ENCODE measurements at regions not wholly inside any gene's neighbourhood (a gene's known extent, or its start where the extent isn't known, plus 50 kb on each side); places are given as distances from the start of the nearest gene placed in this dataset.

GRCh38 chr7:149642589-149642988, 130.8 kb downstream of the ZNF467 start:
- H4K20me1 ChIP-seq (ENCODE audit: insufficient read depth) = no peaks in the 10 kb centered on the region
- no peaks in the 10 kb centered on the region for H3K36me3 ChIP-seq (ENCODE audit: insufficient read depth)
- H3K27me3 ChIP-seq (ENCODE audit: insufficient read depth, low read depth) = no peaks in the 10 kb centered on the region
- no peaks in the 10 kb centered on the region for H3K4me1 ChIP-seq (ENCODE audit: low read depth, poor library complexity, severe bottlenecking)
- H2AFZ ChIP-seq (ENCODE audit: low read depth) = no peak overlapping the region
- H3K79me2 ChIP-seq (ENCODE audit: insufficient read depth, low read depth) = no peaks in the 10 kb centered on the region
- no peak overlapping the region for H3K27ac ChIP-seq
- H3K4me3 ChIP-seq (IDR thresholded peaks at IDR 0.05; ENCODE audit: insufficient read depth, low read depth, low read length) = no peak overlapping the region
- no peak for TF ChIP-seq CTCF (conservative IDR thresholded peaks at IDR 0.05; ENCODE audit: low read depth, low read length)
- H3K4me2 ChIP-seq = no peak overlapping the region
- H3K9ac ChIP-seq = no peak overlapping the region

DNA sequence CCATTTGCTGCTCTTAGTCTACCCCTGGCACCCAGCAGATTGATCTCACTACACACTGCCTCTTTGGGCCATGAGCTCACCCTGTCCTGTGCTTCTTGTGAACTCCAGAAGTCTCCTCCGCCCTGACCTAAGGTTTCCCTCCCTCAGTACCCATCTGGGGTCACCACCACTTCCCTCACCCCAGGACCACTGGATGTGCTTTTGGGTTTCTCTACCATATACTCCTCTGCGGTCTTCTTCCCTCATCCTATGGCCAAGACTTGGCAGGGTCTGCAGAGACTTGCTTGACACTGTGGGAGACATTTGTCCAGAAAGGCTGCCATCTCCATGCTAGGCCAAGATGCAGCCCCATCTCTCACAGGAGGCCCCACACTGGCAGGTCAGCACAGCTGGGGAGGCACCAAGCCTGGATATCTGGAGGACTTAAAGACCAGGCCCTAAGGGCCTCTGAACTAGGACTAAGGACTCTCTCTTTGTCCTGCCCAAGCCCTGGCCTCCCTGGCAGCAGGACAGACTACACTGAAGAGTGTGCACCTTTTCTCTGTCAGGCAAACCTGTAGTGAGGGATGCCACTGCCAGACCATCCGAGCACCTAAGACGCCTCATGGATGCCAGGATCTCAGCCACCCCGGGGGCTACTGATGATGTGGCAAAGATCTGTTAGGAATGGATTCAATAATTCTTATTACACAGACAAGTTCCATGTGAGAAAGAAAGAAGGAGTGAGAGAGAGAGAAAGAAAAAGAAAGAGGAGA, 134.6 kb downstream of the ZNF467 start:
- no peaks in the 10 kb centered on the region for H3K79me2 ChIP-seq (ENCODE audit: insufficient read depth, low read depth)
- no peaks in the 10 kb centered on the region for H3K27me3 ChIP-seq (ENCODE audit: insufficient read depth, low read depth)
- no peak overlapping the region for H3K9ac ChIP-seq
- TF ChIP-seq CTCF (conservative IDR thresholded peaks at IDR 0.05; ENCODE audit: low read depth, low read length) = no peak
- H2AFZ ChIP-seq (ENCODE audit: low read depth) = no peak overlapping the region
- no peak overlapping the region for H3K4me3 ChIP-seq (IDR thresholded peaks at IDR 0.05; ENCODE audit: insufficient read depth, low read depth, low read length)
- H3K27ac ChIP-seq = no peak overlapping the region
- no peaks in the 10 kb centered on the region for H3K4me1 ChIP-seq (ENCODE audit: low read depth, poor library complexity, severe bottlenecking)
- H3K36me3 ChIP-seq (ENCODE audit: insufficient read depth) = no peaks in the 10 kb centered on the region
- no peaks in the 10 kb centered on the region for H4K20me1 ChIP-seq (ENCODE audit: insufficient read depth)
- no peak overlapping the region for H3K4me2 ChIP-seq

GRCh38 chr7:149637911-149638565, 135.3 kb downstream of the ZNF467 start:
- Histone ChIP-seq H3K4me1 (ENCODE audit: low read depth, poor library complexity, severe bottlenecking) (no peaks in the 10 kb centered on the region), H3K4me3 (IDR thresholded peaks at IDR 0.05; ENCODE audit: insufficient read depth, low read depth, low read length) (no peak overlapping the region), H2AFZ (ENCODE audit: low read depth) (no peak overlapping the region), H3K4me2 (no peak overlapping the region), H4K20me1 (ENCODE audit: insufficient read depth) (no peaks in the 10 kb centered on the region), H3K9ac (no peak overlapping the region), H3K27me3 (ENCODE audit: insufficient read depth, low read depth) (no peaks in the 10 kb centered on the region), H3K36me3 (ENCODE audit: insufficient read depth) (no peaks in the 10 kb centered on the region), H3K79me2 (ENCODE audit: insufficient read depth, low read depth) (no peaks in the 10 kb centered on the region), H3K27ac (no peak overlapping the region)
- no peak for TF ChIP-seq CTCF (conservative IDR thresholded peaks at IDR 0.05; ENCODE audit: low read depth, low read length)

DNA sequence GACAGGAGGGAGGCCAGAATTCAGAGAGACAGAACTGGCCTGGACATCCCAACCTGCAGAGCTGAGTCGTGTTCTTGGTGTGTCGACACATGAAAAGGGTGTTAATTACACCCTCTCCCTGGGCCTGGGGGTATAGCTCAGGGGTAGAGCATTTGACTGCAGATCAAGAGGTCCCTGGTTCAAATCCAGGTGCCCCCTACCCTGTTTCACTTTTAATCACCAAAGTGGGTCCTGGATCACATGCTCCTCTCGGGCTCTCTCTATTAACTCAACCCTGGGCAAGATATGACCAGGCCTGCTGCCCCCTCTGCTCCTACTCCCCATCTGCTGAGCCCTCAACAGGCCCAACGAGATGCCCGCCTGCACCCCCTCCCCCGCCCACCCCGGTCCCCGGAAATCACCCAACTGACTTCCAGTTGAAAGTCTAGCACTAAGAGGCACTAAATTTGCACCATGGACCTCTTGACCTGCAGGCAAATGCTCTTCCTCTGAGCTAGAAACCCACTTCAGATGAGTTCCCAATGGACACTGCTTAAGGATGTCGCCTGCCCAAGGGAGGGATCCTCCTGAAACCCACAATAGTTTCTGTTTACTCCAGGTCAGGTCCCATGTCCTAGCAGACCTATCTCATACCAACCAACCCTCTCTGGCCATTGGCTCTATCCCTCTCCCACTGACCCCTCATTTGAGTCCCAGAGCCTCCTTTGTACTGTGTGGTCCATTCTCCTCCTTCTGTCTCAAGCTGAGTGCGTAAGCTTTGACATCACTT, 137.6 kb downstream of the ZNF467 start:
- Histone ChIP-seq H3K4me2 (no peak overlapping the region), H3K27me3 (ENCODE audit: insufficient read depth, low read depth) (no peaks in the 10 kb centered on the region), H3K4me3 (IDR thresholded peaks at IDR 0.05; ENCODE audit: insufficient read depth, low read depth, low read length) (no peak overlapping the region), H3K27ac (no peak overlapping the region), H4K20me1 (ENCODE audit: insufficient read depth) (no peaks in the 10 kb centered on the region), H2AFZ (ENCODE audit: low read depth) (no peak overlapping the region), H3K79me2 (ENCODE audit: insufficient read depth, low read depth) (no peaks in the 10 kb centered on the region), H3K9ac (no peak overlapping the region), H3K36me3 (ENCODE audit: insufficient read depth) (no peaks in the 10 kb centered on the region), H3K4me1 (ENCODE audit: low read depth, poor library complexity, severe bottlenecking) (no peaks in the 10 kb centered on the region)
- TF ChIP-seq CTCF (conservative IDR thresholded peaks at IDR 0.05; ENCODE audit: low read depth, low read length) = no peak
